ENCODE measurements at regions not wholly inside any gene's neighbourhood (a gene's known extent, or its start where the extent isn't known, plus 50 kb on each side); places are given as distances from the start of the nearest gene placed in this dataset.
"Not testable (repeated sequence)": the region's sequence is repeated elsewhere in the genome, so short reads cannot be mapped to it uniquely, and the experiment has no call there.

DNA sequence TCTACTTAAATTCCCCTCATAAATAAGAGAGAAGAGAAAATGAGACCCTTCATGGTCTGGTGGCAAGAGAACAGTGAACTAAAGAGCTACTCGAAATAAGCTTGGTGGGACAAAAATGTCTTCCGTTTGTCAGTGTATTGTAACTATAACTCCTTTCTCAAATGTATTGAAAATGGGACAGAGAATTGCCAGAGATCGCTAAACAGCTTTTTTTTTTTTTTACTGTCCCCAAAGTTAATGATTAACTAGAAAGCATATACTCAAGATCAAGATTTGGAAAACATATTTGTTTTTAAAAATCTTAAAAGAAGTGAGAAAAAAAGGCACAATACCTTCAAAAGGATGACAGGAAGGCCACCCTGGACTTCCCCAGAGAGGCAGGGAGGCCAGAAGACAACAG, 206.4 kb upstream of the CTNND2 start:
- Mint-ChIP-seq H3K36me3 (ENCODE audit: low read depth) (no peaks in the 10 kb centered on the region), H3K4me1 (ENCODE audit: low read depth) (no peaks in the 10 kb centered on the region), H3K4me3 (no peak overlapping the region), H3K9me3 (peaks cover 4% of the 10 kb centered on the region), H3K27me3 (ENCODE audit: insufficient read depth) (no peaks in the 10 kb centered on the region), H3K27ac (no peak overlapping the region)
- DNase-seq (ENCODE audit: low spot score): no peak
- intact Hi-C loops (cut with micrococcal nuclease): no loop called here

DNA sequence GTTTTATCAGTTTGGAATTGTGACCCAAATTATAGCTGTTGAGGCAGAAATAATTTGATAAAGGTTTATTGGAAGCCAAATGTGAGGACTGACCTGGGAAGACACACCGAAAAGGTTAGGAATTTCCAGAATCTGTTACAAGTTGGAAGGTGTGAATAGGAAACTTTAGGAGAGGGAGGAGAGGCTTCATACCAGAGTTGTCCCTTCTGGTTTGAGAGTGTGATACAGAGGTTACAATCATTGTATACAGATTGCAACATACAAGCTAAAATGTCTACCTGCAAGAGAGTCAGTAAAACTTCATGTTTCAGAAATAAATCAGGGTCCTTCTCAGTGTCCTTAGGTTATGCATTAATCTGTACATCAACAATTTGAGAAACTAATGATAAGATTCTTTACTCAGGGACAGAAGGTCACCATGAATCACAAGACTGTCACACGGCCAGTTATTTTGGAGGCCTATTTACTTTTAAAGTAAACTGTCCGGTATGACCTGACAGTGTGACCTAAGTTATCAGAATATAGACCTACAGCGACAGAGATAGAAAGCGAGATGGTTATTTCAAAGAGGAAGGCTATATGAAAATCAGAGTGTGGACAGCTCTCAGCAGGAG, 204.9 kb upstream of the CTNND2 start:
- Mint-ChIP-seq H3K27me3 (ENCODE audit: insufficient read depth) (no peaks in the 10 kb centered on the region), H3K4me1 (ENCODE audit: low read depth) (no peaks in the 10 kb centered on the region), H3K9me3 (no peaks in the 10 kb centered on the region), H3K27ac (no peak overlapping the region), H3K36me3 (ENCODE audit: low read depth) (no peaks in the 10 kb centered on the region), H3K4me3 (no peak overlapping the region)
- DNase-seq (ENCODE audit: low spot score): no peak
- intact Hi-C loops (cut with micrococcal nuclease): no loop called here

DNA sequence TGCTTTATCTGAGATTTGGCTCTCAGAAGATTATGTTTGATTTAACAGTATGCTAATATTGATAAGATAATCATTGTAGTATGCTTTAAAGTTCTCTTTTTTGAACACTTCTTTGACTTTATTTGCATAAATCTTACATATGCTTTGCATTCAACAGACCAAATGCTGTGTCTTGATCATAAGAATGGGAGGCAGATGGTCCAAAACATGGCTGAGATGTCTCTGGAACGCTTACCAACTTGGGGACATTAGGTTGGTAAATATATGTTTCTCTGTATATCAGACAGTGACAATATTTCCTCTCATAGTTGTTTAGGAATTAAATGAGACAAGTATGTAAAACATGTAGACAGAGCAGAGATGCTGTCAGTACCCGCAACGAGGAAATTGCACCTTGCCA, 197.9 kb upstream of the CTNND2 start:
- intact Hi-C loops (cut with micrococcal nuclease): no loop called here

DNA sequence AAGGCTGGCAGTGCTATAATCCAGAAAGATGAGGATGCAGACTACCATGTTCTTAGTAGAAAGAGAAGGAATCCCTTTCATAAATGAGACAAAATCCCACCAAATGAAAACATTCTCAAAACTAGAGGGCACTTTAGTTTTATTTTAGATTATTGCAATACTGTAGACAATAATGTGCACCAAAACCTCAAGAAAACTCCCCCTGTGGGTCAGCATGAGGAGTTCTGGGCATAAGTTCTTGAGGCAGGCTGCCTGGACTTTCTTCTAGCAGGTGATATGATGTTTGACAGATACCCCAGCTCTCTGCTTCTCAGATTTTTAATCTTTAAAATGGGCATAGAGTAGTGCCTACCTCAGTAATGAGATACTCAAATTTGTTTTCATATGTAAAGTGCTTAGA, 196.3 kb upstream of the CTNND2 start:
- intact Hi-C loops (cut with micrococcal nuclease): no loop called here
- no peaks in the 10 kb centered on the region for H3K27me3 Mint-ChIP-seq (ENCODE audit: insufficient read depth)
- no peaks in the 10 kb centered on the region for H3K36me3 Mint-ChIP-seq (ENCODE audit: low read depth)
- H3K4me1 Mint-ChIP-seq (ENCODE audit: low read depth): no peaks in the 10 kb centered on the region
- peaks cover 10% of the 10 kb centered on the region for H3K9me3 Mint-ChIP-seq
- no peak overlapping the region for H3K4me3 Mint-ChIP-seq
- no peak overlapping the region for H3K27ac Mint-ChIP-seq
- no peak for DNase-seq (ENCODE audit: low spot score)

More for the DNA sequence above, 197.9 kb upstream of the CTNND2 start:
- H3K9me3 Mint-ChIP-seq: peaks cover 10% of the 10 kb centered on the region
- no peaks in the 10 kb centered on the region for H3K4me1 Mint-ChIP-seq (ENCODE audit: low read depth)
- H3K36me3 Mint-ChIP-seq (ENCODE audit: low read depth): no peaks in the 10 kb centered on the region
- H3K4me3 Mint-ChIP-seq: no peak overlapping the region
- H3K27ac Mint-ChIP-seq: no peak overlapping the region
- H3K27me3 Mint-ChIP-seq (ENCODE audit: insufficient read depth): no peaks in the 10 kb centered on the region
- DNase-seq (ENCODE audit: low spot score): no peak

DNA sequence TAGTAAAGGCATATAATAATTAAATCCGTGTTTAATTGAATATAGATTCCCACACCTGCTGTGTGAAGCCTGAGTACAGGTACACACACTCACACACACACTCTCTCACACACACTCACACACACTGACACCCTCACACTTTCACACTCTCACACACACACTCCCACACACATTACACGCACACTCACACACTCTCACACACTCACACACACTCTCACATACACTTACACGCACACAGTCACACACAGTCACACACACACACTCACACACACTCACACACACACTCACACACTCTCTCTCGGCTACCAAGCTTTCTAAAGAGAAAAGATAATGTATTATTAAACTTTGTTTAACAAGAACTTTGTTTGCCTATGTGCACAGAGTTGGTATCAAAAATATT, 195.1 kb upstream of the CTNND2 start:
- no peak for DNase-seq (ENCODE audit: low spot score)
- no peak overlapping the region for H3K4me3 Mint-ChIP-seq
- peaks cover 14% of the 10 kb centered on the region for H3K9me3 Mint-ChIP-seq
- intact Hi-C loops (cut with micrococcal nuclease): no loop called here
- H3K27me3 Mint-ChIP-seq (ENCODE audit: insufficient read depth): no peaks in the 10 kb centered on the region
- no peak overlapping the region for H3K27ac Mint-ChIP-seq
- no peaks in the 10 kb centered on the region for H3K4me1 Mint-ChIP-seq (ENCODE audit: low read depth)
- no peaks in the 10 kb centered on the region for H3K36me3 Mint-ChIP-seq (ENCODE audit: low read depth)

DNA sequence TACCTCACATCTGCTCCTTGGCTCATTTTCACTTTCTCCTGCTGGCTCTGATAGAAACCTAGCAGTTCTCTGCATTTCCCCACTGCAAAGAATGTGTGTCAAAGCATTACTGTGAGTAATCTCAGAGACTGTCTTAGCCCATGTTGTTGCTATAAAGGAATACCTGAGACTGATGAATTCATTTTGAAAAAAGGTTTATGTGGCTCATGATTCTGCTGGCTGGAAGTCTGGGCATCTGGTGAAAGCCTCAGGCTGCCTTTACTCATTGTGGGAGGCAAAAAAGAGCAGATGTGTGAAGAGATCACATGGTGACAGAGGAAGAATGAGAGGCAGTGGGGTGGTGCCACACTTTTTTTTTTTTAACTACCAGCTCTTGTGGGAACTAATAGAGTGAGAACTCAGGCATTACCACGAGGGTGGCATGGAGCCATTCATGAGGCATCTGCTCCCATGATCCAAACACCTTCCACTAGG, 191.6 kb upstream of the CTNND2 start:
- Mint-ChIP-seq H3K4me1 (ENCODE audit: low read depth) (no peaks in the 10 kb centered on the region), H3K36me3 (ENCODE audit: low read depth) (no peaks in the 10 kb centered on the region), H3K27me3 (ENCODE audit: insufficient read depth) (no peaks in the 10 kb centered on the region), H3K4me3 (no peak overlapping the region), H3K27ac (no peak overlapping the region), H3K9me3 (peaks cover 21% of the 10 kb centered on the region)
- intact Hi-C loops (cut with micrococcal nuclease): no loop called here
- no peak for DNase-seq (ENCODE audit: low spot score)

DNA sequence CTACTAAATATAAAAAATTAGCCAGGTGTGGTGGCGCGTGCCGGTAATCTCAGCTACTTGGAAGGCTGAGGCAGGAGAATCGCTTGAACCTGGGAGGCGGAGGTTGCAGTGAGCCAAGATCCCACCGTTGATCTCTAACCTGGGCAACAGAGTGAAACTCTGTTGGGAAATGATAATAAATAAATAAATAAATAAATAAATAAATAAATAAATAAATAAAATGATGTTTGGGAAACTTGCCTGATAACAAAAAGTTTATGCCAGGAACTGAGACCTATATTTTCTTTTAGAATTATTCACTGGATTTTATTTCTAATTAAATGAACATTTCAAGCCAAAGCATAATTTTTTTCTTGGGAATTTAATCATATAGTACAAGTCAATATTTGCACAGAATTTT, 189.3 kb upstream of the CTNND2 start:
- no peak overlapping the region for H3K4me3 Mint-ChIP-seq
- DNase-seq (ENCODE audit: low spot score): no peak
- H3K27ac Mint-ChIP-seq: no peak overlapping the region
- H3K27me3 Mint-ChIP-seq (ENCODE audit: insufficient read depth): no peaks in the 10 kb centered on the region
- H3K9me3 Mint-ChIP-seq: peaks cover 24% of the 10 kb centered on the region
- intact Hi-C loops (cut with micrococcal nuclease): no loop called here
- H3K4me1 Mint-ChIP-seq (ENCODE audit: low read depth): no peaks in the 10 kb centered on the region
- H3K36me3 Mint-ChIP-seq (ENCODE audit: low read depth): no peaks in the 10 kb centered on the region

DNA sequence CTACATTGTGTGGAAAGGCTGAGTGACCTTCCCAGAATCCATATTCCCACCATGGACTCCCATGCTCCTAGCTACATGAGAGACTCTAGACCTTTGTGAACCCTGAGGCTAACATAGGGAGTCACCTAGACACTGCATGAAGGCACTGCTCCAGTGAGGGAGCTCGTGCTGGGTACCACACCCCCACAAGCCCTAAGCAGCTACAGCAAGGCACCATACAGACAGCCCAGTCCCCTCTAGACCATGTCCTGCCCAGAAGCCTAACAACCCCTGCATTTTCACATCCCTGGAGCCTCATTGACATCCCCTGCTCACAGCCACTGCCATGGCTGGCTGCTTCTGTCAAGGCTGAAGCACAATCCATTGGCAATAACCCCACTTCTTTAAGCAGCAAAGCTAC, 176.5 kb upstream of the CTNND2 start:
- Mint-ChIP-seq H3K27me3 (ENCODE audit: insufficient read depth) (no peaks in the 10 kb centered on the region), H3K4me1 (ENCODE audit: low read depth) (no peaks in the 10 kb centered on the region), H3K9me3 (peaks cover 11% of the 10 kb centered on the region), H3K27ac (no peak overlapping the region), H3K4me3 (no peak overlapping the region), H3K36me3 (ENCODE audit: low read depth) (no peaks in the 10 kb centered on the region)
- DNase-seq (ENCODE audit: low spot score): no peak
- intact Hi-C loops (cut with micrococcal nuclease): no loop called here

DNA sequence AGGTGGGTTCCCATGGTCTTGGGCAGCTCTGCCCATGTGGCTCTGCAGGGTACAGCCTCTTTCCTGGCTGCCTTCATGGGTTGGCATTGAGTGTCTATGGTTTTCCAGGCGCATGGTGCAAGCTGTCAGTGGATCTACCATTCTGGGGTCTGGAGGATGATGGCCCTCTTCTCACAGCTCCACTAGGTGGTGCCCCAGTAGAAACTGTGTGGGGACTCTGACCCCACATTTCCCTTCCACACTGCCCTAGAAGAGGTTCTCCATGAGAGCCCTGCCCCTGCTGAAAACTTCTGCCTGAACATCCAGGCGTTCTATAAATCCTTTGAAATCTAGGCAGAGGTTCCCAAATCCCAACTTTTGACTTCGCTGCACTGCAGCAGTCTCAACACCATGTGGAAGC, 174.0 kb upstream of the CTNND2 start:
- H3K4me1 Mint-ChIP-seq (ENCODE audit: low read depth); H3K9me3 Mint-ChIP-seq; H3K27me3 Mint-ChIP-seq (ENCODE audit: insufficient read depth); H3K36me3 Mint-ChIP-seq (ENCODE audit: low read depth); H3K4me3 Mint-ChIP-seq; H3K27ac Mint-ChIP-seq; DNase-seq (ENCODE audit: low spot score); intact Hi-C loops (cut with micrococcal nuclease): not testable (repeated sequence)

DNA sequence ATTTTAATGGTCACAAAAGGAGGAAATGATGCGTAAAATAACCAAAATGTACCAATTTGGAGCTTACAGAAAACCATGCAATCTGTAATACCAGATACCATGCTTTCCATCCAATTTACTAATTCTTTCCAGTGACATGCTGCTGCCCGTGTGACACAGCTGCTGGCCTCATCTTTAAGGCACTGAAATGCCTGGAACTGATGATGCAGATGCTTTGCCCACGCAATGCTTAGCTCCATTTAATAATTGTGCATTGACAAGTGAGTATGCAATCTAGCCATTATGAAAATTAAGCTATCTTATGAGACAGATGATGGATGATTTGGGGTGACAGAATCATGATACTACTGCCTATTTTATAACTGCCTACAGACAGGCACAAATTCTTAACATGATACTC, 169.2 kb upstream of the CTNND2 start:
- Mint-ChIP-seq H3K27me3 (ENCODE audit: insufficient read depth) (no peaks in the 10 kb centered on the region), H3K36me3 (ENCODE audit: low read depth) (no peaks in the 10 kb centered on the region), H3K4me3 (no peak overlapping the region), H3K4me1 (ENCODE audit: low read depth) (no peaks in the 10 kb centered on the region), H3K9me3 (peaks cover 10% of the 10 kb centered on the region), H3K27ac (no peak overlapping the region)
- intact Hi-C loops (cut with micrococcal nuclease): no loop called here
- no peak for DNase-seq (ENCODE audit: low spot score)

DNA sequence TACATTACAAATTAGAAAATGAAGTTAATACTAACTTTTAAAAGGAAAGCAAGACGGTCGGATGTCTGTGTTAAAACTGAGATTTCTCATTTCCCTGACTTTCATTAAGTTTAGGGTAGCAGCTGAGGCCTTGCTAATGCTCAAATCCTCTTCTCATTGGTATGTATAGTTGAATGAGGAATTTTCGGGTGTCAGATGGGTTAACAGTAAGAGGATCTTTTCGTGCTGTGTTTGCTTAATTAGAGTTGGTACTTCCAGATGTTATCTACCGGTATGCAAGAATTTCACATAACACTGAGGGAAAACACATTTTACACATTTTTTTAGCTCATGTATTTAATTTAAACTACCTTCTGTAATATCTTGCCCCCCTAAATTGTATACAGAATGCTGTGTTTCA, 168.2 kb upstream of the CTNND2 start:
- no peaks in the 10 kb centered on the region for H3K27me3 Mint-ChIP-seq (ENCODE audit: insufficient read depth)
- no peak for DNase-seq (ENCODE audit: low spot score)
- peaks cover 10% of the 10 kb centered on the region for H3K9me3 Mint-ChIP-seq
- H3K4me1 Mint-ChIP-seq (ENCODE audit: low read depth): no peaks in the 10 kb centered on the region
- no peaks in the 10 kb centered on the region for H3K36me3 Mint-ChIP-seq (ENCODE audit: low read depth)
- no peak overlapping the region for H3K4me3 Mint-ChIP-seq
- no peak overlapping the region for H3K27ac Mint-ChIP-seq
- intact Hi-C loops (cut with micrococcal nuclease): no loop called here

DNA sequence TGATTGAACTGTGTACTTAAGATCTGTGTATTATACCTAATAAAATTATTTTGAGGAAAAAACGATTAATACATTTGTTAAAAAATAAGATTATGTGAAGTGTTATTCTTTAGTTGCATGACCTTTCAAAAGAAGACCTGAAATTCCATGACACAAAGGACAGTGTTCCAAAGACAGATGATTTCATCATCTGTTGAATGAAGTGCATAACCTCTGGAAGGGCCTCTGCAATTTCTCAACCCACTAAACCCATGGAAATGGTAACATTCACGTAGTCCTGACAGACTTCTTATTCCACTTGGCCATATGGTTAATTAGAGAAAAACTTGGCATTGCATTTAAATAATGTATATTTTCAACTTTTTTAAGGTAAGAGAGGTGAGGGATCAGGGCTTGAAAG, 167.2 kb upstream of the CTNND2 start:
- H3K4me1 Mint-ChIP-seq (ENCODE audit: low read depth): no peaks in the 10 kb centered on the region
- H3K36me3 Mint-ChIP-seq (ENCODE audit: low read depth): no peaks in the 10 kb centered on the region
- DNase-seq (ENCODE audit: low spot score): no peak
- H3K27ac Mint-ChIP-seq: no peak overlapping the region
- no peak overlapping the region for H3K4me3 Mint-ChIP-seq
- H3K27me3 Mint-ChIP-seq (ENCODE audit: insufficient read depth): no peaks in the 10 kb centered on the region
- intact Hi-C loops (cut with micrococcal nuclease): no loop called here
- H3K9me3 Mint-ChIP-seq: peaks cover 10% of the 10 kb centered on the region

DNA sequence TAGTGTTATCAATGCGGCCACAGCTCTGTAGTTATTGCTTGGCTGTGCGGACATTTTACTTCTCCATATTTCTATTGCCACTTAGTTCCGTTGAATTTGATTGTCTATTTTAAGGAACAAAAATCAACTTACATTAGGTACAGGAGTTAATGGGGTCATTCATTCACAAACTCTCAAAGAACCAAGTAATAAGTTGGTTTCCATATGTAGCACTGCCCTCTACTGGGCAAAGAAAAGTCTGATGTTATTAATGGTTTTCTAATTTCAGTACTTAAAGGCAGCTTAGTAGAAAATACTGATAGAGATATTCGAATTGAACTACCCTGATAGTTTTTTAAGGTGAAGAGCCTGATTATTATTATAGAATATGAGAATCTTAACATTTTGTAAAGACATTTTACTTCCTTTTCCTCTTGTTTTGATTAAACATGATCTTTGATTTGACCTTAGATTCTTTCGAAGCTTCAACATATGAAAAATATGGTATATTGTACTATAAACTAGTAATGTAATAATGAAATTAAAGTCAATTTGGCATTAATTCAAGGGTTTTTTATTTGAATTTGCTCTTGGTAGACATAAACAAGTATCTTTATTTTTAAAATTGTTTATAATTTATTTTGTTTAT, 119.5 kb upstream of the CTNND2 start:
- H3K9me3 Mint-ChIP-seq: peaks cover 7% of the 10 kb centered on the region
- intact Hi-C loops (cut with micrococcal nuclease): loop anchor here (5.0 kb wide), 2 partner anchors 756 to 1571 kb away; no protein-coding TSS in a partner anchor
- no peak overlapping the region for H3K4me3 Mint-ChIP-seq
- H3K4me1 Mint-ChIP-seq (ENCODE audit: low read depth): no peaks in the 10 kb centered on the region
- H3K27ac Mint-ChIP-seq: no peak overlapping the region
- H3K27me3 Mint-ChIP-seq (ENCODE audit: insufficient read depth): no peaks in the 10 kb centered on the region
- DNase-seq (ENCODE audit: low spot score): no peak
- H3K36me3 Mint-ChIP-seq (ENCODE audit: low read depth): no peaks in the 10 kb centered on the region

DNA sequence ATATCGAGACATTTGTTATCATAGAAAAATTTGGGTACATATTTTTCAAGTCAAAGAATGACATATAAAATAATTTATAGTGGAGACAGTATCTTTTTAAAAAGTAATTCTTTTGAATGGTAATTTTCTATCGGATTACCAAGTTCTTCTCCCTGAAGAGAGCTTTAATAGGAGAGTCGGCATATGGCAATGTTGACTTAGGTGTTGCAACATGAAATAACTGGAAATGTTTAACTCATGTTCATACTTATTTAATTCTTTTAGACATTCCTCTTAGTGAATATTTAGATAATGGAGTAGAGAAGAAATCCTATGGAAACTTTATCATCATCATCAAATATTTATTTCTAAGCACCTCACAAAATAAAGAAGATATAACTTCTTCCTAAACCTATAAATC, 118.2 kb upstream of the CTNND2 start:
- no peak overlapping the region for H3K4me3 Mint-ChIP-seq
- no peak overlapping the region for H3K27ac Mint-ChIP-seq
- no peaks in the 10 kb centered on the region for H3K27me3 Mint-ChIP-seq (ENCODE audit: insufficient read depth)
- no peak for DNase-seq (ENCODE audit: low spot score)
- intact Hi-C loops (cut with micrococcal nuclease): loop anchor here (5.0 kb wide), 2 partner anchors 755 to 1570 kb away; no protein-coding TSS in a partner anchor
- no peaks in the 10 kb centered on the region for H3K4me1 Mint-ChIP-seq (ENCODE audit: low read depth)
- H3K9me3 Mint-ChIP-seq: no peaks in the 10 kb centered on the region
- no peaks in the 10 kb centered on the region for H3K36me3 Mint-ChIP-seq (ENCODE audit: low read depth)

Data from activated T-helper 1 cell treated with anti-CD3 and anti-CD28 coated beads, Interleukin-12 subunit alpha, Interleukin-12 subunit beta, Interleukin-2, Interleukin-4 antibody, amounts not matched to agents 30 ng/mL and 10 ng/mL and 1 ng/mL, durations not matched to agents 14 hours and 24 hours and 36 hours (primary cell).